ENCODE measurements at regions not wholly inside any gene's neighbourhood (a gene's known extent, or its start where the extent isn't known, plus 50 kb on each side); places are given as distances from the start of the nearest gene placed in this dataset.

GRCh38 chr6:121663292-121663810, 227.9 kb downstream of the GJA1 start:
- no peak for TF ChIP-seq POLR2AphosphoS5 (IDR thresholded peaks at IDR 0.05; ENCODE audit: control insufficient read depth, insufficient read depth, low read depth, low read length)
- no peak for TF ChIP-seq ZNF274 (IDR thresholded peaks at IDR 0.05; ENCODE audit: borderline replicate concordance, low read depth, low read length)
- no peak for TF ChIP-seq SMARCB1 (IDR thresholded peaks at IDR 0.05; ENCODE audit: insufficient read length, low read depth)
- no peak for TF ChIP-seq MAZ (CRISPR knock-in tag; conservative IDR thresholded peaks at IDR 0.05 in 1 of 2, IDR thresholded peaks at IDR 0.05 in 1 of 2)

Data from K562 (cell line).